ENCODE measurements at regions not wholly inside any gene's neighbourhood (a gene's known extent, or its start where the extent isn't known, plus 50 kb on each side); places are given as distances from the start of the nearest gene placed in this dataset.

GRCh38 chr10:111281516-111281915, 204.7 kb downstream of the ADRA2A start:
- 18% methylated on average over 4 of the region's 4 CpGs for WGBS
- no peaks in the 10 kb centered on the region for H3K27me3 ChIP-seq
- TF ChIP-seq CTCF (IDR thresholded peaks at IDR 0.05) = peak in 1 of 2 donors; percentile 22
- no peak for TF ChIP-seq EP300 (IDR thresholded peaks at IDR 0.05)
- no peak overlapping the region for H3K4me3 ChIP-seq
- no peaks in the 10 kb centered on the region for H3K9me3 ChIP-seq
- DNase-seq (ENCODE audit: low spot score in 2 of 2) = no peak
- H3K4me1 ChIP-seq = no peaks in the 10 kb centered on the region
- no peaks in the 10 kb centered on the region for H3K36me3 ChIP-seq
- no peak overlapping the region for H3K27ac ChIP-seq

DNA sequence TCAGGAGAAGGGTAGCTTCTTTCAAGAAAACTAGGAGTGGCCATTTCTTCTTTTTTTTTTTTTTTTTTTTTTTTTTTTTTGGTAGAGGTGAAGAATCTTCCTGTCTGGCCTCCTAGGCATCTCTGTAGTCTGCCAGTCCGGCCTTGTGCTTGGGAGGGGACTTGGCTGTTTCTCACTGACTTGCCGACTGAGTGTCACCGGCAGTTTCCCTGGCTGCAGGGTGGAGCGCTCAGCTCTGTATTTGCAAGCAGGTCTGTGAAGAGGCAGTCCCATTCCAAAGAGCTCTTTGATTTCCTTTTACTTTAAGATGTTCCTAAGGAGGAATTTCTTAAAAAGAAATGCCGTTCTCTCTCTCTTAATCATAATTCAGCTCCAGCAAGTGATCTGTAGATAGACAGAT, 212.6 kb downstream of the ADRA2A start:
- no peaks in the 10 kb centered on the region for H3K27me3 ChIP-seq
- no peak overlapping the region for H3K4me3 ChIP-seq
- no peaks in the 10 kb centered on the region for H3K36me3 ChIP-seq
- H3K9me3 ChIP-seq = no peaks in the 10 kb centered on the region
- no peak for DNase-seq (ENCODE audit: low spot score in 2 of 2)
- TF ChIP-seq POLR2AphosphoS5 (IDR thresholded peaks at IDR 0.05) = no peak
- no peak for TF ChIP-seq CTCF (IDR thresholded peaks at IDR 0.05)
- TF ChIP-seq POLR2A (IDR thresholded peaks at IDR 0.05) = no peak
- TF ChIP-seq EP300 (IDR thresholded peaks at IDR 0.05) = no peak
- WGBS = 29% methylated on average over 3 of the region's 5 CpGs
- no peak overlapping the region for H3K27ac ChIP-seq
- H3K4me1 ChIP-seq = no peaks in the 10 kb centered on the region

GRCh38 chr10:111290649-111291048, 213.8 kb downstream of the ADRA2A start:
- H3K36me3 ChIP-seq = no peaks in the 10 kb centered on the region
- H3K27me3 ChIP-seq = no peaks in the 10 kb centered on the region
- DNase-seq (ENCODE audit: low spot score in 2 of 2) = no peak
- no peaks in the 10 kb centered on the region for H3K4me1 ChIP-seq
- no peak overlapping the region for H3K27ac ChIP-seq
- no peaks in the 10 kb centered on the region for H3K9me3 ChIP-seq
- TF ChIP-seq POLR2AphosphoS5 (IDR thresholded peaks at IDR 0.05) = no peak
- TF ChIP-seq CTCF (IDR thresholded peaks at IDR 0.05) = no peak
- TF ChIP-seq POLR2A (IDR thresholded peaks at IDR 0.05) = no peak
- TF ChIP-seq EP300 (IDR thresholded peaks at IDR 0.05) = no peak
- 87% methylated on average over 3 of the region's 3 CpGs for WGBS
- no peak overlapping the region for H3K4me3 ChIP-seq

DNA sequence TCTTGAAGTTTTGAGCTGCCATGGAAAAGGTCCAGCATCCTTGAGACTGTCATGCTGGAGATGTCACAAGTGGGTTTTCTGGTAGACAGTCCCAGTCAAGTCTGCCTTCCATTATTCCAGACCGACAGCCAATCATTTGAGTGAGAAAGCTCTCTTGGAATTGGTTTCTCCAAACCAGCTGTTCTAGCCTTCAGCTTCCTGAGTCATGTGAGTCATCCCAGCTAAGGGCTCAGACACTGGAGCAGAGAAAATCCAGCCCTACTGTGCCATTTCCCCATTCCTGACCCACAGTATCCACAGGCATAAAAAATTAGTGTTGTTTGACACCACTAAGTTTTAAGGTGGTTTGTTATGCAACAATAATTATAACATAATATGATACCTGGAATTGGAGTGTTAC, 219.0 kb downstream of the ADRA2A start:
- H3K36me3 ChIP-seq = no peaks in the 10 kb centered on the region
- no peaks in the 10 kb centered on the region for H3K27me3 ChIP-seq
- DNase-seq (ENCODE audit: low spot score in 2 of 2) = no peak
- no peak overlapping the region for H3K4me3 ChIP-seq
- H3K4me1 ChIP-seq = no peaks in the 10 kb centered on the region
- WGBS = 60% methylated on average over 1 of the region's 1 CpG
- TF ChIP-seq EP300 (IDR thresholded peaks at IDR 0.05) (no peak), POLR2AphosphoS5 (IDR thresholded peaks at IDR 0.05) (no peak), CTCF (IDR thresholded peaks at IDR 0.05) (no peak), POLR2A (IDR thresholded peaks at IDR 0.05) (no peak)
- no peaks in the 10 kb centered on the region for H3K9me3 ChIP-seq
- H3K27ac ChIP-seq = no peak overlapping the region

DNA sequence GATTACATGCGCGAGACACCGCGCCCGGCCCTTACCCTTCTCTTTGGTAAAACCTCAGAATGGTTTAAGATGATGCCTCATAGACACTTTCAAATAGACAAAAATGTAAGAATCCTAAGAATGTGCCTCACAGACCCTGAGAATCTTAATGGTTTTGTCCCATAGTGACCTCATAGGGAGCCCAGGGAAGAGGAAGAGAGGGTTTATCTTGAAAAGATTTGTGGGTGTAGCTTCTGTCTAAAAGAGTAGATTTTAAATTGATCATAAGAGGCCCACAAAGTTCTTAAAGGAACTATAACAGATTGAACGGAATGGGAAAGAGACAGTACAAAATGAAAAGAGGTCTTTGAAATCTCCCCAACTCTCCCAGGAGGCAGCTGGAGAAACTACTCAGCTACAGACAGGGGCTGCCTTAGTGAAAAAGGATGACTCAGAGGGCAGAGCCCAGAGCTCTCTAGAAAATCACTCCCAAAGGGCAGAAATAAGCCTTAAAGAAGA, 220.6 kb downstream of the ADRA2A start:
- Histone ChIP-seq H3K4me3 (no peak overlapping the region), H3K27ac (peak overlapping the region; percentile 11), H3K27me3 (no peaks in the 10 kb centered on the region), H3K9me3 (no peaks in the 10 kb centered on the region), H3K36me3 (no peaks in the 10 kb centered on the region), H3K4me1 (no peaks in the 10 kb centered on the region)
- WGBS = 79% methylated on average over 6 of the region's 6 CpGs
- TF ChIP-seq CTCF (IDR thresholded peaks at IDR 0.05) (no peak), EP300 (IDR thresholded peaks at IDR 0.05) (no peak), POLR2AphosphoS5 (IDR thresholded peaks at IDR 0.05) (no peak), POLR2A (IDR thresholded peaks at IDR 0.05) (no peak)
- no peak for DNase-seq (ENCODE audit: low spot score in 2 of 2)
